CD1c-positive myeloid dendritic cell (primary cell): ENCODE measurements at regions not wholly inside any gene's neighbourhood (a gene's known extent, or its start where the extent isn't known, plus 50 kb on each side); places are given as distances from the start of the nearest gene placed in this dataset.
"Not testable (repeated sequence)": the region's sequence is repeated elsewhere in the genome, so short reads cannot be mapped to it uniquely, and the experiment has no call there.

Source experiments
- DNase-seq: peaks from one replicate; pipeline ENCODE4 v3.0.0-alpha.2; 2016; ENCODE audit errors: extremely low spot score

- DNase-seq: no peak
These were observed 1700.0 kb upstream of the ADGRL3 start for GRCh38 chr4:59500103-59500502.

GRCh38 chr4:59503731-59504130 is 1696.4 kb upstream of the ADGRL3 start:
- no peak for DNase-seq

- not testable (repeated sequence) for DNase-seq
These were observed 1688.3 kb upstream of the ADGRL3 start for GRCh38 chr4:59511809-59512208.

- no peak for DNase-seq
These were observed 1683.1 kb upstream of the ADGRL3 start for GRCh38 chr4:59517007-59517406.

GRCh38 chr4:59518005-59518823 is 1681.9 kb upstream of the ADGRL3 start:
- DNase-seq: no peak

- no peak for DNase-seq
These were observed 1674.2 kb upstream of the ADGRL3 start for GRCh38 chr4:59525885-59526284.

GRCh38 chr4:59535541-59535940 is 1664.6 kb upstream of the ADGRL3 start:
- no peak for DNase-seq

GRCh38 chr4:59536428-59536827 is 1663.7 kb upstream of the ADGRL3 start:
- no peak for DNase-seq

- DNase-seq: no peak
These were observed 1662.8 kb upstream of the ADGRL3 start for GRCh38 chr4:59537246-59537886.

- no peak for DNase-seq
These were observed 1660.7 kb upstream of the ADGRL3 start for GRCh38 chr4:59539401-59539800.

- no peak for DNase-seq
These were observed 1659.8 kb upstream of the ADGRL3 start for GRCh38 chr4:59540311-59540710.

- no peak for DNase-seq
These were observed 1646.9 kb upstream of the ADGRL3 start for GRCh38 chr4:59553063-59553720.

GRCh38 chr4:59553721-59554091 is 1646.4 kb upstream of the ADGRL3 start:
- DNase-seq: no peak

GRCh38 chr4:59556191-59556590 is 1643.9 kb upstream of the ADGRL3 start:
- DNase-seq: peak; percentile 8

- DNase-seq: not testable (repeated sequence)
These were observed 1639.9 kb upstream of the ADGRL3 start for GRCh38 chr4:59560141-59560648.

GRCh38 chr4:59565836-59566235 is 1634.3 kb upstream of the ADGRL3 start:
- no peak for DNase-seq

- peak; percentile 3 for DNase-seq
These were observed 1629.2 kb upstream of the ADGRL3 start for GRCh38 chr4:59570860-59571476.

- no peak for DNase-seq
These were observed 1628.2 kb upstream of the ADGRL3 start for GRCh38 chr4:59571805-59572430.

- DNase-seq: no peak
These were observed 1616.1 kb upstream of the ADGRL3 start for GRCh38 chr4:59583845-59584568.

- DNase-seq: no peak
These were observed 1602.4 kb upstream of the ADGRL3 start for GRCh38 chr4:59597536-59598329.
